ENCODE measurements at regions not wholly inside any gene's neighbourhood (a gene's known extent, or its start where the extent isn't known, plus 50 kb on each side); places are given as distances from the start of the nearest gene placed in this dataset.

DNA sequence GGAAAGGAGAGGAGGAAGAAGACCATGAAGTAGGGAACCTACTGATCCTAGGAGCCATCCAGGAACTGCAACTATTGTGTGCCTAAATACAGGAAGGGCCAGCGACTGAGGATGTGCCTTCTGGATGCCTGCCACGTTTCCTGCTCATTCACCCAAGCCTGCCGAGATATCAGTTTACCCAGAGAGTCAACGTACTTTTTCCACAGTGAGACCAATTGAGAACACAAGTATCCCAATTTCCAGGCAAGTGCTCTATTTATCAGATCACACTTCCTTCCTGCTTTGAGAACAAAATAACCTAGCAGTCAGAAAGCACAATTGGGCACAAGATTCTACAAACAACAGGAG lies 122.4 kb downstream of the AKAP11 start:
- no peak overlapping the region for H3K4me3 ChIP-seq
- H3K27ac ChIP-seq (ENCODE audit: low read depth in 1 of 2, low read length in 1 of 2), result no peak overlapping the region
- DNase-seq, result no peak
- ATAC-seq (ENCODE audit: insufficient read depth, low FRiP score), result no peak
- H3K27me3 ChIP-seq (ENCODE audit: control insufficient read depth in 3 of 3, insufficient read depth in 3 of 3, low read length in 2 of 3), result peaks cover 0 to 2% (median 0%) of the 10 kb centered on the region in 3 donors
- no peak for TF ChIP-seq CTCF (IDR thresholded peaks at IDR 0.05; ENCODE audit: control extremely low read depth, extremely low read depth)
- H3K9me3 ChIP-seq (ENCODE audit: control insufficient read depth in 4 of 4, insufficient read depth in 3 of 4, low read length in 3 of 4), result peaks cover 0 to 2% (median 0%) of the 10 kb centered on the region in 4 donors
- whole genome bisulfite sequencing, 2 donors, result 47 to 56% methylated on average over 4 of the region's 4 CpGs
- no peaks in the 10 kb centered on the region for H3K36me3 ChIP-seq (ENCODE audit: control insufficient read depth in 4 of 4, insufficient read depth in 4 of 4, low read length in 4 of 4)
- peaks cover 0 to 6% (median 0%) of the 10 kb centered on the region in 5 donors for H3K4me1 ChIP-seq (ENCODE audit: control insufficient read depth in 5 of 5, insufficient read depth in 5 of 5, low read length in 5 of 5)
- no peak overlapping the region for H3K9ac ChIP-seq (ENCODE audit: insufficient read depth in 1 of 2, low read length in 2 of 2)

DNA sequence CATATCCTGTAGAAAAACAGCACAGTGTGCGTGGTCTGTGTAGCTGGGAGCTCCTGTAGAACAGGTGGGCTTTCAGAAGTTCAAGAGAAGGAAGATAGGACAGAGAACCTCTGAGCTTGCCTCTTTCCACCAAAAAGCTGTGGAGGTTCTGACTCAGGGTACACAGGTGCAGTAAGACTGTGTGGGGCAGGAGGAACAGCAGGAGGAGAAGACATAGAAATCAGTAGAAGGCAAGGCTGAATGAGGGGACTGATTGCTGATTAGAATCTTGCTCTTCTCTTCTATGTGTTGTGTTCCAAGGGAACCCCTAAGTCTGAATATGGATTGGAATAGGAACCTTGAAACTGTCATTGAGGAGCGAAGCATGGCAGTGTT lies 122.7 kb downstream of the AKAP11 start:
- H3K36me3 ChIP-seq (ENCODE audit: control insufficient read depth in 4 of 4, insufficient read depth in 4 of 4, low read length in 4 of 4), result no peaks in the 10 kb centered on the region
- peaks cover 0 to 2% (median 0%) of the 10 kb centered on the region in 4 donors for H3K9me3 ChIP-seq (ENCODE audit: control insufficient read depth in 4 of 4, insufficient read depth in 3 of 4, low read length in 3 of 4)
- DNase-seq, result no peak
- no peak overlapping the region for H3K4me3 ChIP-seq
- ATAC-seq (ENCODE audit: insufficient read depth, low FRiP score), result no peak
- peaks cover 0 to 2% (median 0%) of the 10 kb centered on the region in 3 donors for H3K27me3 ChIP-seq (ENCODE audit: control insufficient read depth in 3 of 3, insufficient read depth in 3 of 3, low read length in 2 of 3)
- H3K9ac ChIP-seq (ENCODE audit: insufficient read depth in 1 of 2, low read length in 2 of 2), result no peak overlapping the region
- WGBS, 2 donors, result 59 to 90% methylated on average over 2 of the region's 2 CpGs
- no peak overlapping the region for H3K27ac ChIP-seq (ENCODE audit: low read depth in 1 of 2, low read length in 1 of 2)
- no peak for TF ChIP-seq CTCF (IDR thresholded peaks at IDR 0.05; ENCODE audit: control extremely low read depth, extremely low read depth)
- H3K4me1 ChIP-seq (ENCODE audit: control insufficient read depth in 5 of 5, insufficient read depth in 5 of 5, low read length in 5 of 5), result peaks cover 0 to 6% (median 0%) of the 10 kb centered on the region in 5 donors

GRCh38 chr13:42395086-42395821 lies 123.3 kb downstream of the AKAP11 start:
- no peak overlapping the region for H3K4me3 ChIP-seq
- peaks cover 0 to 2% (median 0%) of the 10 kb centered on the region in 4 donors for H3K9me3 ChIP-seq (ENCODE audit: control insufficient read depth in 4 of 4, insufficient read depth in 3 of 4, low read length in 3 of 4)
- WGBS, 2 donors, result 81 to 82% methylated on average over 13 of the region's 13 CpGs
- TF ChIP-seq CTCF (IDR thresholded peaks at IDR 0.05; ENCODE audit: control extremely low read depth, extremely low read depth), result no peak
- no peak for ATAC-seq (ENCODE audit: insufficient read depth, low FRiP score)
- no peaks in the 10 kb centered on the region for H3K36me3 ChIP-seq (ENCODE audit: control insufficient read depth in 4 of 4, insufficient read depth in 4 of 4, low read length in 4 of 4)
- no peak for DNase-seq
- H3K4me1 ChIP-seq (ENCODE audit: control insufficient read depth in 5 of 5, insufficient read depth in 5 of 5, low read length in 5 of 5), result peaks cover 0 to 6% (median 0%) of the 10 kb centered on the region in 5 donors
- H3K9ac ChIP-seq (ENCODE audit: insufficient read depth in 1 of 2, low read length in 2 of 2), result no peak overlapping the region
- H3K27ac ChIP-seq (ENCODE audit: low read depth in 1 of 2, low read length in 1 of 2), result no peak overlapping the region
- peaks cover 0 to 2% (median 0%) of the 10 kb centered on the region in 3 donors for H3K27me3 ChIP-seq (ENCODE audit: control insufficient read depth in 3 of 3, insufficient read depth in 3 of 3, low read length in 2 of 3)
